Loucy (cell line): ENCODE measurements at regions not wholly inside any gene's neighbourhood (a gene's known extent, or its start where the extent isn't known, plus 50 kb on each side); places are given as distances from the start of the nearest gene placed in this dataset.

ENCODE experiments used
- H2AFZ ChIP-seq: fragments of 200-600 bp; sonication (generic); 2 replicates; pipeline ENCODE4 v1.6.0; 2016; ENCODE audit warnings: antibody characterized with exemption, mild to moderate bottlenecking, low read length, moderate library complexity
- H3F3A ChIP-seq: fragments of 200-600 bp; 2 replicates; pipeline ENCODE4 v1.6.0; 2016; ENCODE audit warnings: antibody characterized with exemption, low read depth, mild to moderate bottlenecking
- H3K27me3 ChIP-seq: fragments of 200-600 bp; sonication (generic); 2 replicates; pipeline ENCODE4 v1.6.1; 2014; ENCODE audit warnings: low read length, mild to moderate bottlenecking; ENCODE audit not compliant: insufficient read depth, poor library complexity, severe bottlenecking
- H3K36me3 ChIP-seq: fragments of 200-600 bp; sonication (generic); 2 replicates; pipeline ENCODE4 v1.6.1; 2016; ENCODE audit warnings: low read length; ENCODE audit not compliant: insufficient read depth
- H3K4me1 ChIP-seq: fragments of 200-600 bp; sonication (generic); 2 replicates; pipeline ENCODE4 v1.5.1; 2014; ENCODE audit warnings: low read length, mild to moderate bottlenecking; ENCODE audit not compliant: insufficient read depth, poor library complexity, severe bottlenecking
- H3K4me2 ChIP-seq: fragments of 200-600 bp; sonication (generic); 2 replicates; pipeline ENCODE4 v1.6.0; 2014; ENCODE audit warnings: antibody characterized with exemption, low read length, low read depth, mild to moderate bottlenecking; ENCODE audit not compliant: poor library complexity, severe bottlenecking
- H3K4me3 ChIP-seq: fragments of 200-600 bp; sonication (generic); 2 replicates; pipeline ENCODE4 v1.5.1; 2014; ENCODE audit warnings: low read length, mild to moderate bottlenecking, mixed read lengths; ENCODE audit not compliant: poor library complexity, severe bottlenecking
- H3K79me2 ChIP-seq: fragments of 200-600 bp; sonication (generic); 2 replicates; pipeline ENCODE4 v1.6.1; 2014; ENCODE audit warnings: low read length; ENCODE audit not compliant: insufficient read depth
- H3K9ac ChIP-seq: fragments of 200-600 bp; sonication (generic); 2 replicates; pipeline ENCODE4 v1.6.0; 2014; ENCODE audit warnings: mild to moderate bottlenecking, low read depth, low read length, moderate library complexity; ENCODE audit not compliant: poor library complexity, severe bottlenecking
- H3K9me2 ChIP-seq: fragments of 200-600 bp; sonication (generic); replicated peaks from 2 replicates; pipeline ENCODE4 v1.6.1; 2016; ENCODE audit warnings: low read depth, low read length, mixed read lengths
- H3K9me3 ChIP-seq: fragments of 200-600 bp; sonication (generic); 2 replicates; pipeline ENCODE4 v1.6.1; 2014; ENCODE audit warnings: mild to moderate bottlenecking, antibody characterized with exemption, low read length, low read depth; ENCODE audit not compliant: insufficient read depth
- H4K20me1 ChIP-seq: fragments of 200-600 bp; sonication (generic); 2 replicates; pipeline ENCODE4 v1.6.0; 2014; ENCODE audit warnings: antibody characterized with exemption, low read length, mild to moderate bottlenecking; ENCODE audit not compliant: insufficient read depth, poor library complexity, severe bottlenecking
- CTCF ChIP-seq: fragments of 200-600 bp; sonication (generic); conservative IDR thresholded peaks from 2 replicates; pipeline ENCODE4 v1.5.1; 2014; ENCODE audit warnings: mild to moderate bottlenecking, antibody characterized with exemption, low read length
- EZH2phosphoT487 ChIP-seq: fragments of 200-600 bp; IDR thresholded peaks from 2 replicates; pipeline ENCODE4 v1.6.1; 2018; ENCODE audit warnings: antibody characterized with exemption, mild to moderate bottlenecking, moderate library complexity, borderline replicate concordance

GRCh38 chr11:10386861-10387205 is 68.2 kb upstream of the AMPD3 start:
- Histone ChIP-seq H4K20me1 (no peaks in the 10 kb centered on the region), H3K9me2 (no peaks in the 10 kb centered on the region), H3K4me2 (no peak overlapping the region), H3K9me3 (no peaks in the 10 kb centered on the region), H3K4me3 (no peak overlapping the region), H3K4me1 (no peaks in the 10 kb centered on the region), H3K9ac (no peak overlapping the region), H3F3A (no peaks in the 10 kb centered on the region), H3K36me3 (no peaks in the 10 kb centered on the region), H3K79me2 (no peaks in the 10 kb centered on the region), H2AFZ (no peak overlapping the region), H3K27me3 (no peaks in the 10 kb centered on the region)
- no peak for TF ChIP-seq EZH2phosphoT487
- TF ChIP-seq CTCF = no peak

GRCh38 chr11:10387206-10388083 is 67.6 kb upstream of the AMPD3 start:
- no peaks in the 10 kb centered on the region for H3K9me2 ChIP-seq
- no peak overlapping the region for H2AFZ ChIP-seq
- no peak overlapping the region for H3K4me3 ChIP-seq
- H3K36me3 ChIP-seq = no peaks in the 10 kb centered on the region
- no peak overlapping the region for H3K4me2 ChIP-seq
- H3F3A ChIP-seq = no peaks in the 10 kb centered on the region
- H3K4me1 ChIP-seq = no peaks in the 10 kb centered on the region
- H3K9ac ChIP-seq = no peak overlapping the region
- no peaks in the 10 kb centered on the region for H4K20me1 ChIP-seq
- TF ChIP-seq EZH2phosphoT487 (no peak), CTCF (no peak)
- no peaks in the 10 kb centered on the region for H3K79me2 ChIP-seq
- no peaks in the 10 kb centered on the region for H3K9me3 ChIP-seq
- H3K27me3 ChIP-seq = no peaks in the 10 kb centered on the region

GRCh38 chr11:10388101-10388500 is 67.0 kb upstream of the AMPD3 start:
- Histone ChIP-seq H3F3A (no peaks in the 10 kb centered on the region), H3K4me2 (no peak overlapping the region), H3K79me2 (no peaks in the 10 kb centered on the region), H3K27me3 (no peaks in the 10 kb centered on the region), H3K9me2 (no peaks in the 10 kb centered on the region), H3K9me3 (no peaks in the 10 kb centered on the region), H2AFZ (no peak overlapping the region), H3K4me3 (no peak overlapping the region), H3K36me3 (no peaks in the 10 kb centered on the region), H3K9ac (no peak overlapping the region), H4K20me1 (no peaks in the 10 kb centered on the region), H3K4me1 (no peaks in the 10 kb centered on the region)
- TF ChIP-seq EZH2phosphoT487 = no peak
- no peak for TF ChIP-seq CTCF
